IMR-90 (cell line): ENCODE measurements at regions not wholly inside any gene's neighbourhood (a gene's known extent, or its start where the extent isn't known, plus 50 kb on each side); places are given as distances from the start of the nearest gene placed in this dataset.

ENCODE experiments used
- ATAC-seq: fragments of 200-7000 bp; cut with Tn5 transposase; 2 replicates; pipeline ENCODE4 v1.9.1; 2020; ENCODE audit warnings: low read depth, mild to moderate bottlenecking, moderate library complexity
- BruUV-seq: library from RNA; stranded (reverse); fragments of 400-500 nt; replicated peaks from 2 replicates; lab custom pipeline; 2021; lab: Mats Ljungman, UMichigan
- CTCF ChIA-PET: fragments of 300-600 bp; formaldehyde crosslinking; extraction: SDS; loops from one replicate; lab custom pipeline; 2021; ENCODE audit warnings: antibody characterized with exemption; lab: Yijun Ruan, JAX
- POLR2A ChIA-PET: fragments of 300-600 bp; sonication (Branson Sonifier 250); formaldehyde crosslinking; loops from one replicate; lab custom pipeline; 2022; ENCODE audit warnings: antibody characterized with exemption; ENCODE audit not compliant: unreplicated experiment; lab: Charles Lee
- DNase-seq: peaks from one replicate; pipeline ENCODE4 v3.0.0; 2013
- H2AFZ ChIP-seq: replicated peaks from 2 replicates; pipeline ENCODE3; 2013; ENCODE audit warnings: low read length, mild to moderate bottlenecking; ENCODE audit not compliant: poor library complexity
- H2AK5ac ChIP-seq: 2 replicates; pipeline ENCODE4 v1.6.1; 2013; ENCODE audit warnings: low read depth, low read length, inconsistent platforms
- H2AK9ac ChIP-seq: replicated peaks from 2 replicates; pipeline ENCODE3; 2013; ENCODE audit warnings: mild to moderate bottlenecking, low read depth, low read length, moderate library complexity; ENCODE audit not compliant: poor library complexity
- H2BK120ac ChIP-seq: 2 replicates; pipeline ENCODE4 v1.6.1; 2013; ENCODE audit warnings: low read depth, low read length, inconsistent platforms
- H2BK15ac ChIP-seq: 3 replicates; pipeline ENCODE4 v1.6.1; 2013; ENCODE audit warnings: low read depth, low read length, inconsistent platforms
- H2BK20ac ChIP-seq: 2 replicates; pipeline ENCODE4 v1.6.1; 2013; ENCODE audit warnings: low read depth, mild to moderate bottlenecking, inconsistent platforms, low read length, moderate library complexity
- H2BK5ac ChIP-seq: 2 replicates; pipeline ENCODE4 v1.6.1; 2013; ENCODE audit warnings: mild to moderate bottlenecking, low read depth, low read length, inconsistent platforms; ENCODE audit not compliant: poor library complexity, severe bottlenecking
- H3K14ac ChIP-seq: replicated peaks from 2 replicates; pipeline ENCODE4 v1.6.1; 2013; ENCODE audit warnings: low read depth, low read length, inconsistent platforms
- H3K18ac ChIP-seq: 2 replicates; pipeline ENCODE4 v1.6.1; 2013; ENCODE audit warnings: low read depth, low read length, control low read depth
- H3K23ac ChIP-seq: 2 replicates; pipeline ENCODE4 v1.6.1; 2013; ENCODE audit warnings: low read depth, low read length, inconsistent platforms
- H3K27ac ChIP-seq: 2 replicates; pipeline ENCODE4 v1.5.1; 2013; ENCODE audit warnings: mild to moderate bottlenecking, control low read depth, low read length; ENCODE audit not compliant: insufficient read depth
- H3K27me3 ChIP-seq: 2 replicates; pipeline ENCODE4 v1.6.1; 2013; ENCODE audit warnings: low read length; ENCODE audit not compliant: control insufficient read depth, insufficient read depth
- H3K36me3 ChIP-seq: 2 replicates; pipeline ENCODE4 v1.6.1; 2013; ENCODE audit warnings: low read length, mixed read lengths; ENCODE audit not compliant: control insufficient read depth, insufficient read depth
- H3K4ac ChIP-seq: 2 replicates; pipeline ENCODE4 v1.6.1; 2013; ENCODE audit warnings: low read depth, low read length, inconsistent platforms
- H3K4me1 ChIP-seq: 2 replicates; pipeline ENCODE4 v1.6.1; 2013; ENCODE audit warnings: low read length, mixed read lengths; ENCODE audit not compliant: control insufficient read depth, insufficient read depth
- H3K4me2 ChIP-seq: 2 replicates; pipeline ENCODE4 v1.6.1; 2013; ENCODE audit warnings: low read depth, mild to moderate bottlenecking, control low read depth, low read length, moderate library complexity
- H3K4me3 ChIP-seq: 2 replicates; pipeline ENCODE4 v1.5.1; 2013; ENCODE audit warnings: low read depth, mild to moderate bottlenecking, control low read depth, low read length, moderate library complexity; ENCODE audit not compliant: insufficient read depth
- H3K56ac ChIP-seq: 2 replicates; pipeline ENCODE4 v1.6.1; 2013; ENCODE audit warnings: low read length, inconsistent platforms; ENCODE audit not compliant: insufficient read depth; ENCODE audit errors: extremely low read depth
- H3K79me1 ChIP-seq, 2 experiments: 2 replicates each; pipeline ENCODE4 v1.6.1; 2013; ENCODE audit warnings: low read length in 2 of 2, inconsistent platforms in 1 of 2, low read depth in 1 of 2
- H3K9ac ChIP-seq: 2 replicates; pipeline ENCODE4 v1.6.1; 2013; ENCODE audit warnings: low read depth, low read length, control low read depth
- H3K9me1 ChIP-seq: 2 replicates; pipeline ENCODE4 v1.6.1; 2013; ENCODE audit warnings: low read length, inconsistent platforms; ENCODE audit not compliant: insufficient read depth
- H3K9me3 ChIP-seq: 2 replicates; pipeline ENCODE4 v1.6.1; 2013; ENCODE audit warnings: low read length; ENCODE audit not compliant: control insufficient read depth, insufficient read depth
- H4K20me1 ChIP-seq: 2 replicates; pipeline ENCODE4 v1.6.1; 2013; ENCODE audit warnings: low read length, inconsistent platforms; ENCODE audit not compliant: insufficient read depth
- H4K5ac ChIP-seq: 2 replicates; pipeline ENCODE4 v1.6.1; 2013; ENCODE audit warnings: mild to moderate bottlenecking, low read depth, low read length, control low read depth
- H4K8ac ChIP-seq, 2 experiments: 2 replicates each; pipeline ENCODE4 v1.6.1; 2013; ENCODE audit warnings: low read depth in 2 of 2, low read length in 2 of 2, control low read depth in 1 of 2, inconsistent platforms in 1 of 2
- H4K91ac ChIP-seq: 2 replicates; pipeline ENCODE4 v1.6.1; 2013; ENCODE audit warnings: low read depth, low read length, inconsistent platforms; ENCODE audit not compliant: insufficient read depth
- BHLHE40 ChIP-seq: fragments of 150-350 bp; IDR thresholded peaks from 2 replicates; pipeline ENCODE4 v1.6.1; 2016; ENCODE audit warnings: mild to moderate bottlenecking, low read depth, low read length
- CEBPB ChIP-seq: IDR thresholded peaks from 2 replicates; pipeline ENCODE4 v1.6.1; 2012; ENCODE audit warnings: low read depth, low read length, improper control_type of control experiment
- CHD1 ChIP-seq: IDR thresholded peaks from 2 replicates; pipeline ENCODE4 v1.6.1; 2012; ENCODE audit warnings: low read depth, low read length, improper control_type of control experiment
- FOS ChIP-seq: fragments of 150-350 bp; IDR thresholded peaks from 2 replicates; pipeline ENCODE4 v1.6.1; 2016; ENCODE audit warnings: low read depth, low read length
- MAFK ChIP-seq: IDR thresholded peaks from 2 replicates; pipeline ENCODE4 v1.6.1; 2012; ENCODE audit warnings: low read depth, low read length, improper control_type of control experiment
- MAZ ChIP-seq: IDR thresholded peaks from 2 replicates; pipeline ENCODE4 v1.6.1; 2012; ENCODE audit warnings: low read depth, mild to moderate bottlenecking, low read length, improper control_type of control experiment, moderate library complexity, borderline replicate concordance
- MXI1 ChIP-seq: IDR thresholded peaks from 2 replicates; pipeline ENCODE4 v1.6.1; 2012; ENCODE audit warnings: low read depth, mild to moderate bottlenecking, low read length, moderate library complexity, borderline replicate concordance
- NFE2L2 ChIP-seq: fragments of 150-350 bp; IDR thresholded peaks from 2 replicates; pipeline ENCODE4 v1.6.1; 2016; ENCODE audit warnings: low read depth, mild to moderate bottlenecking, low read length
- POLR2A ChIP-seq: IDR thresholded peaks from 2 replicates; pipeline ENCODE4 v1.6.1; 2012; ENCODE audit warnings: mild to moderate bottlenecking, low read depth, low read length
- RAD21 ChIP-seq: IDR thresholded peaks from 2 replicates; pipeline ENCODE4 v1.6.1; 2012; ENCODE audit warnings: low read length, improper control_type of control experiment
- RCOR1 ChIP-seq: IDR thresholded peaks from 2 replicates; pipeline ENCODE4 v1.6.1; 2012; ENCODE audit warnings: mild to moderate bottlenecking, low read length, improper control_type of control experiment; ENCODE audit not compliant: insufficient replicate concordance
- RFX5 ChIP-seq: IDR thresholded peaks from 2 replicates; pipeline ENCODE4 v1.8.0; 2012; ENCODE audit warnings: low read depth, mild to moderate bottlenecking, low read length, moderate library complexity
- SMC3 ChIP-seq: fragments of 150-350 bp; IDR thresholded peaks from 2 replicates; pipeline ENCODE4 v1.6.1; 2016; ENCODE audit warnings: low read depth, mild to moderate bottlenecking, antibody characterized with exemption, low read length, moderate library complexity
- WGBS, 2 experiments: methylation state at CpG; one replicate each; pipeline versions ENCODE4 v1.1.5 to v1.1.7; 2013; ENCODE audit warnings: missing lambda C conversion rate in 2 of 2; ENCODE audit not compliant: insufficient read length in 1 of 2; ENCODE audit errors: extremely low coverage in 2 of 2; 5-methylcytosine and 5-hydroxymethylcytosine counted together
- dilution Hi-C: fragments of 300-500 bp; cut with HindIII; formaldehyde crosslinking; loops from one replicate; pipeline ENCODE4 v1.14.3; 2018; ENCODE audit warnings: low sequenced_read_pairs; ENCODE audit not compliant: unreplicated experiment
- in situ Hi-C: fragments of 300-500 bp; cut with MboI; formaldehyde crosslinking; loops from 3 replicates; pipeline ENCODE4 v1.14.3; 2019; ENCODE audit warnings: low sequenced_read_pairs, inconsistent platforms, mixed read lengths
- intact Hi-C: fragments of 100-400 bp; cut with micrococcal nuclease; formaldehyde crosslinking; loops from 2 replicates; pipeline ENCODE4 v1.10.0; 2022
- TF ChIP-seq, protein P1 (sequence below): conservative IDR thresholded peaks from 2 replicates; pipeline ENCODE4 v1.5.1; 2012; ENCODE audit warnings: mild to moderate bottlenecking, low read depth, low read length, improper control_type of control experiment
- TF ChIP-seq, protein P2 (sequence below): fragments of 150-350 bp; IDR thresholded peaks from 2 replicates; pipeline ENCODE4 v1.6.1; 2017; ENCODE audit warnings: mild to moderate bottlenecking, antibody characterized with exemption, low read length, low read depth
- TF ChIP-seq, protein P3 (sequence below): fragments of 150-350 bp; IDR thresholded peaks from 2 replicates; pipeline ENCODE4 v1.6.1; 2016; ENCODE audit warnings: low read depth, mild to moderate bottlenecking, low read length, moderate library complexity, borderline replicate concordance

DNA sequence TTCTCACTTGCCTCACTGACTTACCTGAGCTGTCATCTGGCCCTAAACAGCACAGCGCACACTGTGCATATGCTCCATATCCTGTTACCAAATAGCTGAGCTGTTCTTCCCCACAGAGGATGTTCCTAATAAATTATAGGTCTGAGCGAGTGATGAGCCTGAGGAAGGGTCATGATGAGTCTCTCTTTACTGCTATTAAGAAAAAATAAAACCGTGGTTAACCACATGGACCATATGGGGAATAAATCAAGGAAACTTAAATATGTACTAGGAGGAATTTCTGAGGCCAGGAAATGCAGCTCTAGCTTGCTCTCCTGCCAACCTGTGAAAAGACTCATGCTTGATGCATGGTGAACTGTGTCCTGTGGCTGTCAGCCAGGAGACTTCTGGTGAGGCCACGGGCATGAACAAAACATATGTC lies 424.8 kb upstream of the DMAC1 start:
- Histone ChIP-seq H3K23ac (no peak overlapping the region), H4K91ac (no peak overlapping the region), H3K4me3 (no peak overlapping the region), H3K14ac (no peak overlapping the region), H3K9me3 (peaks cover 8% of the 10 kb centered on the region), H4K20me1 (no peaks in the 10 kb centered on the region), H2BK20ac (no peak overlapping the region), H2AK5ac (no peak overlapping the region), H2BK5ac (no peak overlapping the region), H3K9me1 (no peaks in the 10 kb centered on the region), H4K8ac (no peak overlapping the region), H2AFZ (no peak overlapping the region), H3K36me3 (no peaks in the 10 kb centered on the region), H2AK9ac (no peak overlapping the region), H4K5ac (no peak overlapping the region), H3K4ac (no peak overlapping the region), H3K79me1 (no peaks in the 10 kb centered on the region), H3K4me1 (no peaks in the 10 kb centered on the region), H3K18ac (no peak overlapping the region), H3K9ac (no peak overlapping the region), H3K56ac (no peak overlapping the region), H3K27ac (no peak overlapping the region), H2BK15ac (no peak overlapping the region), H2BK120ac (no peak overlapping the region), H3K4me2 (no peak overlapping the region), H3K27me3 (no peaks in the 10 kb centered on the region)
- no peak for DNase-seq
- no peak for ATAC-seq
- ChIA-PET POLR2A (no interaction called here), CTCF (no interaction called here)
- BruUV-seq: no TSS peak
- intact Hi-C loops (no loop called here), dilution Hi-C loops (no loop called here), in situ Hi-C loops (no loop called here)
- no CpG with 5 or more reads among the region's 4 CpGs for whole genome bisulfite sequencing, 2 experiments
- no peak for TF ChIP-seq NFE2L2
- TF ChIP-seq RAD21: no peak
- no peak for TF ChIP-seq CHD1
- no peak for TF ChIP-seq MAZ
- TF ChIP-seq SMC3: no peak
- TF ChIP-seq, protein P1, sequence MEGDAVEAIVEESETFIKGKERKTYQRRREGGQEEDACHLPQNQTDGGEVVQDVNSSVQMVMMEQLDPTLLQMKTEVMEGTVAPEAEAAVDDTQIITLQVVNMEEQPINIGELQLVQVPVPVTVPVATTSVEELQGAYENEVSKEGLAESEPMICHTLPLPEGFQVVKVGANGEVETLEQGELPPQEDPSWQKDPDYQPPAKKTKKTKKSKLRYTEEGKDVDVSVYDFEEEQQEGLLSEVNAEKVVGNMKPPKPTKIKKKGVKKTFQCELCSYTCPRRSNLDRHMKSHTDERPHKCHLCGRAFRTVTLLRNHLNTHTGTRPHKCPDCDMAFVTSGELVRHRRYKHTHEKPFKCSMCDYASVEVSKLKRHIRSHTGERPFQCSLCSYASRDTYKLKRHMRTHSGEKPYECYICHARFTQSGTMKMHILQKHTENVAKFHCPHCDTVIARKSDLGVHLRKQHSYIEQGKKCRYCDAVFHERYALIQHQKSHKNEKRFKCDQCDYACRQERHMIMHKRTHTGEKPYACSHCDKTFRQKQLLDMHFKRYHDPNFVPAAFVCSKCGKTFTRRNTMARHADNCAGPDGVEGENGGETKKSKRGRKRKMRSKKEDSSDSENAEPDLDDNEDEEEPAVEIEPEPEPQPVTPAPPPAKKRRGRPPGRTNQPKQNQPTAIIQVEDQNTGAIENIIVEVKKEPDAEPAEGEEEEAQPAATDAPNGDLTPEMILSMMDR: no peak
- no peak for TF ChIP-seq BHLHE40
- no peak for TF ChIP-seq MAFK
- TF ChIP-seq, protein P2, sequence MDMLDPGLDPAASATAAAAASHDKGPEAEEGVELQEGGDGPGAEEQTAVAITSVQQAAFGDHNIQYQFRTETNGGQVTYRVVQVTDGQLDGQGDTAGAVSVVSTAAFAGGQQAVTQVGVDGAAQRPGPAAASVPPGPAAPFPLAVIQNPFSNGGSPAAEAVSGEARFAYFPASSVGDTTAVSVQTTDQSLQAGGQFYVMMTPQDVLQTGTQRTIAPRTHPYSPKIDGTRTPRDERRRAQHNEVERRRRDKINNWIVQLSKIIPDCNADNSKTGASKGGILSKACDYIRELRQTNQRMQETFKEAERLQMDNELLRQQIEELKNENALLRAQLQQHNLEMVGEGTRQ: no peak
- TF ChIP-seq RFX5: no peak
- TF ChIP-seq, protein P3, sequence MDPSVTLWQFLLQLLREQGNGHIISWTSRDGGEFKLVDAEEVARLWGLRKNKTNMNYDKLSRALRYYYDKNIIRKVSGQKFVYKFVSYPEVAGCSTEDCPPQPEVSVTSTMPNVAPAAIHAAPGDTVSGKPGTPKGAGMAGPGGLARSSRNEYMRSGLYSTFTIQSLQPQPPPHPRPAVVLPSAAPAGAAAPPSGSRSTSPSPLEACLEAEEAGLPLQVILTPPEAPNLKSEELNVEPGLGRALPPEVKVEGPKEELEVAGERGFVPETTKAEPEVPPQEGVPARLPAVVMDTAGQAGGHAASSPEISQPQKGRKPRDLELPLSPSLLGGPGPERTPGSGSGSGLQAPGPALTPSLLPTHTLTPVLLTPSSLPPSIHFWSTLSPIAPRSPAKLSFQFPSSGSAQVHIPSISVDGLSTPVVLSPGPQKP: no peak
- TF ChIP-seq MXI1: no peak
- no peak for TF ChIP-seq RCOR1
- no peak for TF ChIP-seq POLR2A
- no peak for TF ChIP-seq CEBPB
- TF ChIP-seq FOS: no peak
